ENCODE measurements at regions not wholly inside any gene's neighbourhood (a gene's known extent, or its start where the extent isn't known, plus 50 kb on each side); places are given as distances from the start of the nearest gene placed in this dataset.

- H3K36me3 ChIP-seq (ENCODE audit: low read depth, low read length): no peaks in the 10 kb centered on the region
- ChIA-PET CTCF (no interaction called here), POLR2A (ENCODE audit: unreplicated experiment) (no interaction called here)
- H3K4me2 ChIP-seq (ENCODE audit: low read length): no peak overlapping the region
- intact Hi-C loops (cut with micrococcal nuclease): no loop called here
- no peak for ATAC-seq
- no peaks in the 10 kb centered on the region for H4K20me1 ChIP-seq (ENCODE audit: low read length)
- no peaks in the 10 kb centered on the region for H3K9me2 ChIP-seq (replicated peaks; ENCODE audit: low read length)
- DNase-seq: no peak
- no peaks in the 10 kb centered on the region for H3K79me2 ChIP-seq (ENCODE audit: low read length)
- H3K4me1 ChIP-seq (ENCODE audit: insufficient read depth, low read length): no peaks in the 10 kb centered on the region
- no peak overlapping the region for H2AFZ ChIP-seq (ENCODE audit: low read length)
- H3K4me3 ChIP-seq (ENCODE audit: low read length): no peak overlapping the region
- H3F3A ChIP-seq (ENCODE audit: low read length, unreplicated experiment): no peaks in the 10 kb centered on the region
- TF ChIP-seq EZH2phosphoT487 (IDR thresholded peaks at IDR 0.05; ENCODE audit: borderline replicate concordance, low read length) (no peak), EZH2 (IDR thresholded peaks at IDR 0.05; ENCODE audit: low read length, unreplicated experiment) (no peak)
- TF ChIP-seq, protein P1, sequence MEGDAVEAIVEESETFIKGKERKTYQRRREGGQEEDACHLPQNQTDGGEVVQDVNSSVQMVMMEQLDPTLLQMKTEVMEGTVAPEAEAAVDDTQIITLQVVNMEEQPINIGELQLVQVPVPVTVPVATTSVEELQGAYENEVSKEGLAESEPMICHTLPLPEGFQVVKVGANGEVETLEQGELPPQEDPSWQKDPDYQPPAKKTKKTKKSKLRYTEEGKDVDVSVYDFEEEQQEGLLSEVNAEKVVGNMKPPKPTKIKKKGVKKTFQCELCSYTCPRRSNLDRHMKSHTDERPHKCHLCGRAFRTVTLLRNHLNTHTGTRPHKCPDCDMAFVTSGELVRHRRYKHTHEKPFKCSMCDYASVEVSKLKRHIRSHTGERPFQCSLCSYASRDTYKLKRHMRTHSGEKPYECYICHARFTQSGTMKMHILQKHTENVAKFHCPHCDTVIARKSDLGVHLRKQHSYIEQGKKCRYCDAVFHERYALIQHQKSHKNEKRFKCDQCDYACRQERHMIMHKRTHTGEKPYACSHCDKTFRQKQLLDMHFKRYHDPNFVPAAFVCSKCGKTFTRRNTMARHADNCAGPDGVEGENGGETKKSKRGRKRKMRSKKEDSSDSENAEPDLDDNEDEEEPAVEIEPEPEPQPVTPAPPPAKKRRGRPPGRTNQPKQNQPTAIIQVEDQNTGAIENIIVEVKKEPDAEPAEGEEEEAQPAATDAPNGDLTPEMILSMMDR (conservative IDR thresholded peaks at IDR 0.05; ENCODE audit: low read depth, low read length): no peak
- BruUV-seq (replicated peaks): no TSS peak
- no peaks in the 10 kb centered on the region for H3K9me3 ChIP-seq (ENCODE audit: low read length)
- H3K27ac ChIP-seq (ENCODE audit: low read length): no peak overlapping the region
- H3K27me3 ChIP-seq (ENCODE audit: low read length): no peaks in the 10 kb centered on the region
- H3K9ac ChIP-seq (ENCODE audit: low read length): no peak overlapping the region
Observed at GRCh38 chr7:26930845-26931244, 66.5 kb upstream of the SKAP2 start.

- TF ChIP-seq EZH2 (IDR thresholded peaks at IDR 0.05; ENCODE audit: low read length, unreplicated experiment): no peak
- TF ChIP-seq EZH2phosphoT487 (IDR thresholded peaks at IDR 0.05; ENCODE audit: borderline replicate concordance, low read length): no peak
- TF ChIP-seq, protein P1 (conservative IDR thresholded peaks at IDR 0.05; ENCODE audit: low read depth, low read length): no peak
- Histone ChIP-seq H3K4me1 (ENCODE audit: insufficient read depth, low read length) (no peaks in the 10 kb centered on the region), H2AFZ (ENCODE audit: low read length) (no peak overlapping the region), H3K9me2 (replicated peaks; ENCODE audit: low read length) (no peaks in the 10 kb centered on the region), H3K9me3 (ENCODE audit: low read length) (no peaks in the 10 kb centered on the region), H3K27ac (ENCODE audit: low read length) (no peak overlapping the region), H3F3A (ENCODE audit: low read length, unreplicated experiment) (no peaks in the 10 kb centered on the region), H3K36me3 (ENCODE audit: low read depth, low read length) (no peaks in the 10 kb centered on the region), H3K4me2 (ENCODE audit: low read length) (no peak overlapping the region), H3K27me3 (ENCODE audit: low read length) (no peaks in the 10 kb centered on the region), H4K20me1 (ENCODE audit: low read length) (no peaks in the 10 kb centered on the region), H3K9ac (ENCODE audit: low read length) (no peak overlapping the region), H3K79me2 (ENCODE audit: low read length) (no peaks in the 10 kb centered on the region), H3K4me3 (ENCODE audit: low read length) (no peak overlapping the region)
- ATAC-seq (no peak), DNase-seq (peak; percentile 5)
- ChIA-PET POLR2A (ENCODE audit: unreplicated experiment) (no interaction called here), CTCF (no interaction called here)
- intact Hi-C loops (cut with micrococcal nuclease): no loop called here
- no TSS peak for BruUV-seq (replicated peaks)
Observed at GRCh38 chr7:26930201-26930600, 65.8 kb upstream of the SKAP2 start.

DNA sequence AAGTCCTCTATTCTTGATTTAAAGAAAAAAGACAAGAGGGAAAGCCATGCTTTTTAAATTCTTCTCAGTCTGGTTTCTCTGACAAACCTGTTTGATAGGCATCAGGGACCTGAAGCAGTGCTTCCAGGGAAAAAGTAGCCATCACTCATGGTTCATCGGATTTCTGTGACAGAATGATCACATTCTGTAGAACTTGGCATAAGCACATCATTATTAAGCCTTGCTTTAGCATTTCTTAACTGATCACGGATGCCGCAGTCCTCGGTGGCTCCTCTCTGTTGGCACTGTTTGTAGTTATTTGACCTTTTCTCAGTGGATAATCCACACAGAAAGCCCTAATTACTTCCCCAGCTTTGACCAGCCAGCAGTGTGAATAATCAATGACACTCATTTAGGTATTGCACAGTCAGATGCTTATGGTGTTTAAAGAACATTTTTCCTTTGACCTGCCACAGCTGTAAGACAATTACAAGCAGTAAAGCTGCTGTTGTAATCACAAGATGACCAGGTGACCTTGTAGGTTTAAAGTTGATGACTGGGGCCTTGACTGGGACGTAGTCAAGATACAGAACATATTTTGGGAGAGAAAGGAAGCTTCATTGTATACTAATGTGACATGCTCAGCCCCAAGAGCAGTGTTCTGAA is 64.4 kb upstream of the SKAP2 start:
- no TSS peak for BruUV-seq (replicated peaks)
- POLR2A ChIA-PET (ENCODE audit: unreplicated experiment): no interaction called here
- Histone ChIP-seq H3K9me3 (ENCODE audit: low read length) (no peaks in the 10 kb centered on the region), H3F3A (ENCODE audit: low read length, unreplicated experiment) (no peaks in the 10 kb centered on the region), H3K27ac (ENCODE audit: low read length) (no peak overlapping the region), H2AFZ (ENCODE audit: low read length) (no peak overlapping the region), H3K4me1 (ENCODE audit: insufficient read depth, low read length) (no peaks in the 10 kb centered on the region), H3K36me3 (ENCODE audit: low read depth, low read length) (no peaks in the 10 kb centered on the region), H3K4me2 (ENCODE audit: low read length) (no peak overlapping the region), H4K20me1 (ENCODE audit: low read length) (no peaks in the 10 kb centered on the region), H3K27me3 (ENCODE audit: low read length) (no peaks in the 10 kb centered on the region), H3K9ac (ENCODE audit: low read length) (no peak overlapping the region), H3K9me2 (replicated peaks; ENCODE audit: low read length) (no peaks in the 10 kb centered on the region), H3K79me2 (ENCODE audit: low read length) (no peaks in the 10 kb centered on the region), H3K4me3 (ENCODE audit: low read length) (no peak overlapping the region)
- no peak for DNase-seq
- intact Hi-C loops (cut with micrococcal nuclease): no loop called here
- CTCF ChIA-PET: no interaction called here
- no peak for TF ChIP-seq EZH2 (IDR thresholded peaks at IDR 0.05; ENCODE audit: low read length, unreplicated experiment)
- no peak for ATAC-seq

Data from PC-3 (cell line).